OCI-LY3 (cell line): ENCODE measurements at regions not wholly inside any gene's neighbourhood (a gene's known extent, or its start where the extent isn't known, plus 50 kb on each side); places are given as distances from the start of the nearest gene placed in this dataset.

Experiments
- H2AFZ ChIP-seq: fragments of 200-600, 300-600 bp; shearing (Covaris generic); 2 replicates; pipeline ENCODE4 v1.6.0; 2014; ENCODE audit warnings: antibody characterized with exemption, low read depth, low read length
- H3K27ac ChIP-seq: fragments of 200-600, 300-600 bp; sonication (generic); 2 replicates; pipeline ENCODE4 v1.5.1; 2014; ENCODE audit warnings: mild to moderate bottlenecking, low read length, moderate library complexity, mixed read lengths
- H3K27me3 ChIP-seq: fragments of 200-600, 300-600 bp; sonication (generic); 2 replicates; pipeline ENCODE4 v1.6.1; 2014; ENCODE audit warnings: low read depth, low read length, mixed read lengths
- H3K36me3 ChIP-seq: fragments of 200-600, 300-600 bp; sonication (generic); replicated peaks from 2 replicates; pipeline ENCODE3; 2014; ENCODE audit warnings: low read depth, low read length, mixed read lengths
- H3K4me1 ChIP-seq: fragments of 300-600, 200-600 bp; sonication (generic); 2 replicates; pipeline ENCODE4 v1.6.1; 2014; ENCODE audit warnings: low read length, mixed read lengths
- H3K4me2 ChIP-seq: fragments of 200-600, 300-600 bp; sonication (generic); 2 replicates; pipeline ENCODE4 v1.6.1; 2014; ENCODE audit warnings: low read length, mixed read lengths
- H3K4me3 ChIP-seq: fragments of 300-600, 200-600 bp; sonication (generic); 2 replicates; pipeline ENCODE4 v1.5.1; 2014; ENCODE audit warnings: antibody characterized with exemption, mild to moderate bottlenecking, low read length, moderate library complexity
- H3K79me2 ChIP-seq: fragments of 300-600, 200-600 bp; shearing (Covaris generic); 2 replicates; pipeline ENCODE4 v1.6.1; 2014; ENCODE audit warnings: mild to moderate bottlenecking, low read length, mixed read lengths
- H3K9ac ChIP-seq: fragments of 300-600, 200-600 bp; shearing (Covaris generic); 2 replicates; pipeline ENCODE4 v1.6.0; 2014; ENCODE audit warnings: mild to moderate bottlenecking, low read length, moderate library complexity
- H3K9me3 ChIP-seq: fragments of 200-600, 300-600 bp; shearing (Covaris generic); 2 replicates; pipeline ENCODE4 v1.6.1; 2014; ENCODE audit warnings: low read length, mixed read lengths; ENCODE audit not compliant: insufficient read depth
- H4K20me1 ChIP-seq: fragments of 200-600, 300-600 bp; sonication (generic); 2 replicates; pipeline ENCODE4 v1.6.1; 2016; ENCODE audit warnings: low read length, mixed read lengths; ENCODE audit not compliant: insufficient read depth
- EZH2phosphoT487 ChIP-seq: fragments of 200-600 bp; shearing (Covaris generic); IDR thresholded peaks from 2 replicates; pipeline ENCODE4 v1.6.1; 2018; ENCODE audit warnings: antibody characterized with exemption, mixed run types, low read depth
- TF ChIP-seq, protein P1 (sequence below): fragments of 200-600, 300-600 bp; sonication (generic); IDR thresholded peaks from 2 replicates; pipeline ENCODE4 v1.5.1; 2014; ENCODE audit warnings: antibody characterized with exemption, low read length, low read depth

DNA sequence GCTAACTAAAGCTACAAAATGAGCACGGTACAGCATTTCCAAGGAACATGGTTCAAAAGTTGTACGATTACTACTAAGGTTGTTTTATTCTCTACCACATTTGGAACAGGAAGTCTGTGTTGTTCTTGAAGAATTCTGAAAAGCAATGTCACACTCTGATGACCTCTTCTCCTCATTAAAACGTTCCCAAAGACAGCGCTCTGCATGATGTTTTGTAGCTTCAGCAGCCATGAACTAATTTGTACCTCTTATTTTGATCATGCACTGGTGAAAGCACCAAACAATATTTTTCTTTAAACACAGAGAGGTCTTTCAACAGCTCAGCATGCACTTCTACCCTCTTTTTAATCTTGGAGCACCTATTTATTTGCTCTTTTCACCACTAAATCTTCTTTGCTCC lies 75.0 kb upstream of the TES start:
- TF ChIP-seq, protein P1, sequence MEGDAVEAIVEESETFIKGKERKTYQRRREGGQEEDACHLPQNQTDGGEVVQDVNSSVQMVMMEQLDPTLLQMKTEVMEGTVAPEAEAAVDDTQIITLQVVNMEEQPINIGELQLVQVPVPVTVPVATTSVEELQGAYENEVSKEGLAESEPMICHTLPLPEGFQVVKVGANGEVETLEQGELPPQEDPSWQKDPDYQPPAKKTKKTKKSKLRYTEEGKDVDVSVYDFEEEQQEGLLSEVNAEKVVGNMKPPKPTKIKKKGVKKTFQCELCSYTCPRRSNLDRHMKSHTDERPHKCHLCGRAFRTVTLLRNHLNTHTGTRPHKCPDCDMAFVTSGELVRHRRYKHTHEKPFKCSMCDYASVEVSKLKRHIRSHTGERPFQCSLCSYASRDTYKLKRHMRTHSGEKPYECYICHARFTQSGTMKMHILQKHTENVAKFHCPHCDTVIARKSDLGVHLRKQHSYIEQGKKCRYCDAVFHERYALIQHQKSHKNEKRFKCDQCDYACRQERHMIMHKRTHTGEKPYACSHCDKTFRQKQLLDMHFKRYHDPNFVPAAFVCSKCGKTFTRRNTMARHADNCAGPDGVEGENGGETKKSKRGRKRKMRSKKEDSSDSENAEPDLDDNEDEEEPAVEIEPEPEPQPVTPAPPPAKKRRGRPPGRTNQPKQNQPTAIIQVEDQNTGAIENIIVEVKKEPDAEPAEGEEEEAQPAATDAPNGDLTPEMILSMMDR: no peak
- TF ChIP-seq EZH2phosphoT487: no peak
- peaks cover 100% of the 10 kb centered on the region for H3K79me2 ChIP-seq
- no peak overlapping the region for H2AFZ ChIP-seq
- H4K20me1 ChIP-seq: peaks cover 91% of the 10 kb centered on the region
- no peak overlapping the region for H3K4me3 ChIP-seq
- no peak overlapping the region for H3K9ac ChIP-seq
- H3K27ac ChIP-seq: peak overlapping the region; percentile 38
- peak overlapping the region; percentile 26 for H3K4me2 ChIP-seq
- H3K27me3 ChIP-seq: no peaks in the 10 kb centered on the region
- H3K9me3 ChIP-seq: no peaks in the 10 kb centered on the region
- peaks cover 56% of the 10 kb centered on the region for H3K4me1 ChIP-seq
- H3K36me3 ChIP-seq: peaks cover 41% of the 10 kb centered on the region

DNA sequence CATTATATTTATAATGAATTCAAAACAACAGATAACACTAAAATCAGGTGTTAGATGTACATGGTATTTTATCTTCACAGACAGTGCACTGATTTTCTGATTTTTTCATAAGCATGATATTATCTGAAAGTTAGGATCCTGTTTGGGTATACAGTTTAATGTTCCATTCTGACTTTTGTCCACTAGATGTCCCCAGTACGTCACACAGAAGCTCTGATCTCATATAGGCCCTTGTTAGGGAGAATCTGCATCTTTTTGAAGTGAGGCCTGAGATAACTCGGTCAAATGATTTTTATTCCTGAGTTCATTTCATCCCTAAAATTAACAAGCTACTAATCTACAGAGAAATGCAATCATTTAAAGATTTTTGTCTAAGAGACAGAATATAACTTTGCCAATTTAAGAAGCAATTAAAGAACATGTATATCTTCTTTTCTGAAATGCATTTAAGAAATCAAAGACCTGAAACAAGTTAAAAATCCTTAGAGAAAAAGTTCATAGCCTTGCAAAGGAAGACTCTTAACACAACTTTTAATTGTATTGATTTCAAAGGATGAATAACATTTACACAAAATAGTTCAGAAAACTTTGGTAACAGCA lies 72.0 kb upstream of the TES start:
- Histone ChIP-seq H3K36me3 (peaks cover 34% of the 10 kb centered on the region), H3K4me1 (peaks cover 73% of the 10 kb centered on the region), H4K20me1 (peaks cover 91% of the 10 kb centered on the region), H3K4me3 (peak overlapping the region; percentile 40), H3K9me3 (no peaks in the 10 kb centered on the region), H3K79me2 (peaks cover 100% of the 10 kb centered on the region), H3K4me2 (peak overlapping the region; percentile 61), H2AFZ (no peak overlapping the region), H3K27me3 (no peaks in the 10 kb centered on the region), H3K27ac (peak overlapping the region; percentile 83), H3K9ac (peak overlapping the region; percentile 31)
- TF ChIP-seq EZH2phosphoT487: no peak
- TF ChIP-seq, protein P1: peak; percentile 85

DNA sequence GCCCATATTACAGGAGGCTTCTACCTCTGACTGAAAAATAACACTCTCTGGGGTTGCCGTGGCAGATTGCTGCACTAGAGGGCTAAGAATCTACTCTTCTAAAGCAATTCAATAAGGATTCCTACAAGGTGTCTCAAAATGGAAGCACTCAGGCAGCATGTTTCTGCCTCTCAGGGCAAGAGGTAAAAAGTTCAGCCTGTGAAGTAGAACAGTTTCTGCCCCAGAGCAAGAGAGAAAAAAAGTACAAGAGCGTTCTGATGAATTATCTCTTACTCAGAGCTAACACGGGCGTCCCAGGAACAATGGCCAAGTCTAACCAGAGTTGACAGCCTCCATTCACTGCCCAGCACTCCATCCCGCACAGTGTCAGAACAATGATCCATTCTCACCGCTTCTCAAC lies 71.3 kb upstream of the TES start:
- H3K9ac ChIP-seq: peak overlapping the region; percentile 31
- H4K20me1 ChIP-seq: peaks cover 90% of the 10 kb centered on the region
- peaks cover 100% of the 10 kb centered on the region for H3K79me2 ChIP-seq
- no peaks in the 10 kb centered on the region for H3K27me3 ChIP-seq
- H3K4me3 ChIP-seq: peak overlapping the region; percentile 40
- peak overlapping the region; percentile 83 for H3K27ac ChIP-seq
- TF ChIP-seq, protein P1: no peak
- no peak for TF ChIP-seq EZH2phosphoT487
- peaks cover 80% of the 10 kb centered on the region for H3K4me1 ChIP-seq
- H3K9me3 ChIP-seq: no peaks in the 10 kb centered on the region
- peak overlapping the region; percentile 61 for H3K4me2 ChIP-seq
- no peak overlapping the region for H2AFZ ChIP-seq
- peaks cover 37% of the 10 kb centered on the region for H3K36me3 ChIP-seq

DNA sequence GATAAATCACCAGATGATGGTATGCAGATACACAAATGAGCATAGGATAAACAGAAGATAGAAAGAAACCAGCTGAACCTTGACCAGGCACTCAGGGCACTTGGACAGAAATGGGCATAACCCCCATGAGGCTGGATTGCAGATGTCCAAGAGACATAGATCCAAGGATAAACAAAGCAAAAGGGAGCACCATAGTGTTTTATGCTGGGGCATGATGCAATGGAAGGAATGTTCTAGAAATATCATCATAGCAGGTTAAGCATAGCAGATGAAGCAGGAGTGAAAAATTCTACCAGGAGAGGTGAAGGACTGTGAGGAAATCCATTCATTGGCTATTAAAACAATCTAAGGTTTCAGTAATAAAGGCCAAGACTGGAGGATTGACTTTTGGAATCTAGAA lies 70.5 kb upstream of the TES start:
- Histone ChIP-seq H3K79me2 (peaks cover 100% of the 10 kb centered on the region), H3K4me3 (peak overlapping the region; percentile 40; the same call in 1 of the 2 replicates), H3K36me3 (peaks cover 44% of the 10 kb centered on the region), H3K27ac (peak overlapping the region; percentile 83), H3K27me3 (no peaks in the 10 kb centered on the region), H3K9ac (peak overlapping the region; percentile 31), H4K20me1 (peaks cover 91% of the 10 kb centered on the region), H3K4me1 (peaks cover 85% of the 10 kb centered on the region), H3K9me3 (no peaks in the 10 kb centered on the region), H3K4me2 (peak overlapping the region; percentile 61), H2AFZ (no peak overlapping the region)
- TF ChIP-seq EZH2phosphoT487: no peak
- TF ChIP-seq, protein P1: no peak
